Adrenal gland (tissue), 9 donors: ENCODE measurements at regions not wholly inside any gene's neighbourhood (a gene's known extent, or its start where the extent isn't known, plus 50 kb on each side); places are given as distances from the start of the nearest gene placed in this dataset.

Experiments
- DNase-seq, 7 donors: peaks; one replicate each; pipeline ENCODE4 v3.0.0-alpha.2; 2019 to 2020
- H3K27ac ChIP-seq, 5 donors: fragments of 200-600 bp; sonication (generic) in 4 of 5; 1 replicate in 3 of 5; 2 replicates in 2 of 5; pipeline versions ENCODE4 v1.5.1 to v1.8.0; 2016 to 2020; ENCODE audit warnings: mild to moderate bottlenecking in 1 of 5
- H3K27me3 ChIP-seq: fragments of 200-600 bp; 2 replicates; pipeline ENCODE4 v1.8.0; 2021
- H3K36me3 ChIP-seq, 2 donors: fragments of 200-600 bp; replicated peaks in 1 of 2; 1 replicate in 1 of 2; 2 replicates in 1 of 2; pipeline versions ENCODE4 v1.5.1 to v1.8.0; 2018 to 2022
- H3K4me1 ChIP-seq, 2 donors: fragments of 200-600 bp; replicated peaks in 1 of 2; 1 replicate in 1 of 2; 2 replicates in 1 of 2; pipeline versions ENCODE4 v1.5.1 to v1.8.0; 2018 to 2021
- H3K4me3 ChIP-seq, 4 donors: fragments of 200-600 bp; sonication (generic) in 3 of 4; one replicate each; pipeline ENCODE4 v1.5.1; 2016 to 2018
- H3K9me3 ChIP-seq, 3 donors: fragments of 200-600 bp; sonication (generic) in 1 of 3; replicated peaks in 1 of 3; 1 replicate in 2 of 3; 2 replicates in 1 of 3; pipeline versions ENCODE4 v1.5.1 to v1.8.0; 2016 to 2021
- CTCF ChIP-seq, 6 experiments: fragments of 450-650 bp in 4 of 6; fragments of 200-600 bp in 2 of 6; sonication (generic) in 1 of 6; IDR thresholded peaks; 1 replicate in 5 of 6; 2 replicates in 1 of 6; pipeline versions ENCODE4 v1.5.1 to v1.8.0; 2016 to 2021; ENCODE audit warnings: antibody characterized with exemption in 6 of 6, mild to moderate bottlenecking in 2 of 6, moderate library complexity in 1 of 6
- POLR2A ChIP-seq, 2 donors: fragments of 450-650 bp; IDR thresholded peaks; one replicate each; pipeline ENCODE4 v1.6.1; 2017; ENCODE audit warnings: antibody characterized with exemption in 2 of 2, mild to moderate bottlenecking in 2 of 2, moderate library complexity in 1 of 2
- WGBS, 4 donors: extraction: QIAGEN DNeasy Blood & Tissue Kit in 2 of 4; methylation state at CpG; one replicate each; pipeline versions ENCODE4 v1.1.5 to v1.1.7; 2013 to 2017; 5-methylcytosine and 5-hydroxymethylcytosine counted together
- intact Hi-C, 2 donors: fragments of 100-400 bp; cut with DNase I; formaldehyde crosslinking; loops; one replicate each; pipeline versions ENCODE4 v1.14.1 to v1.15.0; 2022 to 2023
- donor health status: healthy with polysubstance abuse.
- donor health status: Bipolar disorder and iron deficiency.
- donor health status: DM: yes; HTN: yes; CAD: no.
- donor health status: DM: no; HTN: no; CAD: no.
- donor health status: DM: no; HTN: no; CAD: no.

GRCh38 chr3:25151903-25152295 lies 276.2 kb upstream of the RARB start:
- H3K4me1 ChIP-seq = no peaks in the 10 kb centered on the region
- intact Hi-C loops = no loop called here
- WGBS, 4 donors = 27 to 35% (median 27%) methylated on average over 3 of the region's 3 CpGs
- TF ChIP-seq CTCF (IDR thresholded peaks at IDR 0.05) = no peak
- H3K36me3 ChIP-seq = no peaks in the 10 kb centered on the region
- peak overlapping the region in 1 of 4 donors; percentile 38 for H3K4me3 ChIP-seq
- no peaks in the 10 kb centered on the region for H3K27me3 ChIP-seq
- H3K27ac ChIP-seq = peak overlapping the region in 1 of 5 donors; percentile 1
- H3K9me3 ChIP-seq = no peaks in the 10 kb centered on the region
- no peak for DNase-seq

- no peaks in the 10 kb centered on the region for H3K4me1 ChIP-seq
- no peak for DNase-seq
- no peaks in the 10 kb centered on the region for H3K36me3 ChIP-seq
- intact Hi-C loops = no loop called here
- WGBS, 4 donors = 79 to 88% (median 83%) methylated on average over 9 of the region's 9 CpGs
- H3K4me3 ChIP-seq = no peak overlapping the region
- H3K27me3 ChIP-seq = no peaks in the 10 kb centered on the region
- H3K9me3 ChIP-seq = no peaks in the 10 kb centered on the region
- TF ChIP-seq POLR2A (IDR thresholded peaks at IDR 0.05) (no peak), CTCF (IDR thresholded peaks at IDR 0.05) (no peak)
- H3K27ac ChIP-seq = no peak overlapping the region
Observed at GRCh38 chr3:25153136-25153535, 274.9 kb upstream of the RARB start.

DNA sequence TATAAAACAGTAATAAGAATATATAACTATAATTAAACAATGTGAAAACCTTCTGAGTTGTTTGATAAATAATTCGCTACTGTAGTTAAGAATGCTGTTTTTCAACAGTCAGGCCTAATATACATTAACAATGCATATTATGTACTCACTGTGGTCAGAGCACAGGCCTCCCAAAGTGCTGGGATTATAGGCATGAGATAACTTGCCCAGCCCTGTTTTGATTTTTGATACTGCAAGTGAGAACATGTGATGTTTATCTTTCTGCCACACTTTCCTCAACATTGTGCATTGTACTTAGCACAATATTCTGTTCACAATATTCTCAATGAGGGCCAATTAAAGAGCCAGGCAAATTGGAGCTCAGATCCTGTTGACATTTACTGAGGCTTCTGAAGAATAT lies 274.5 kb upstream of the RARB start:
- H3K4me1 ChIP-seq = no peaks in the 10 kb centered on the region
- DNase-seq = no peak
- H3K4me3 ChIP-seq = no peak overlapping the region
- TF ChIP-seq POLR2A (IDR thresholded peaks at IDR 0.05) = no peak
- TF ChIP-seq CTCF (IDR thresholded peaks at IDR 0.05) = no peak
- H3K27ac ChIP-seq = no peak overlapping the region
- no peaks in the 10 kb centered on the region for H3K36me3 ChIP-seq
- intact Hi-C loops = no loop called here
- H3K9me3 ChIP-seq = no peaks in the 10 kb centered on the region
- no peaks in the 10 kb centered on the region for H3K27me3 ChIP-seq
- 83 to 96% (median 89%) methylated on average over 1 of the region's 1 CpG for WGBS, 4 donors

- intact Hi-C loops = no loop called here
- Histone ChIP-seq H3K27ac (no peak overlapping the region), H3K9me3 (no peaks in the 10 kb centered on the region), H3K36me3 (no peaks in the 10 kb centered on the region), H3K27me3 (no peaks in the 10 kb centered on the region), H3K4me1 (no peaks in the 10 kb centered on the region), H3K4me3 (no peak overlapping the region)
- 49 to 68% (median 56%) methylated on average over 4 of the region's 4 CpGs for WGBS, 4 donors
- DNase-seq = no peak
- TF ChIP-seq POLR2A (IDR thresholded peaks at IDR 0.05) (no peak), CTCF (IDR thresholded peaks at IDR 0.05) (no peak)
Observed at GRCh38 chr3:25155652-25156471, 272.2 kb upstream of the RARB start.
